A673 (cell line): ENCODE measurements at regions not wholly inside any gene's neighbourhood (a gene's known extent, or its start where the extent isn't known, plus 50 kb on each side); places are given as distances from the start of the nearest gene placed in this dataset.

ENCODE experiments used
- EZH2 ChIP-seq: fragments of 200-600 bp; sonication (generic); IDR thresholded peaks from 2 replicates; pipeline ENCODE4 v1.6.1; 2017; ENCODE audit warnings: borderline replicate concordance, low read depth, mild to moderate bottlenecking, mixed read lengths, antibody characterized with exemption, low read length; ENCODE audit not compliant: poor library complexity, severe bottlenecking
- TF ChIP-seq, protein P1 (sequence below): fragments of 300-800, 200-600 bp; sonication (generic); conservative IDR thresholded peaks from 2 replicates; pipeline ENCODE4 v1.5.1; 2017; ENCODE audit warnings: low read depth, mild to moderate bottlenecking, antibody characterized with exemption, low read length, moderate library complexity, mixed read lengths

DNA sequence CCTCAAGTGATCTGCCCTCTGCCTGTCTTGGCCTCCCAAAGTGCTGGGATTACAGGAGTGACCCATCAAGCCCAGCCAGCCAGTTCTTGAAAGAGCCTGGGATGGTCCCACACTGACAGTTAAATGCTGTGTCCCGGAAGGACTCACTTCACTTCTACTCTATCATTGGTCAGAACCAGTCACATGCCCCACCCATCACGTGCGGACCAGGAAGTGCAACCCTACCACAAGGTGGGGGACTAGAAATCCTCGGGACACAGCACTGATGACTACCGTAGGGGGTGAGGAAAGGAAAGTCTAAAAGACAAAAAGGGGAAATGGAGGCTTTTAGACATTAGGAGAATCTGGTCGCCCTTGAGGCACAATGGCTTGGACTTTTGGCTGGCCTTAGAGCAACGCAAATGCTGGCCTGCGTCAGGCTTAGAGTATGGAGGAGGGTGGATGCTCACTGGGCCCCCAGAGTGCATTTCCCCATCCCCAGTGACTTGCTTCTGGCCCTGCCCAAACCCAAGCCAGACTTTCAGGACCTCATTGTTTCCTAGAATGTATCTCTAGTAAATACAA is 207.7 kb downstream of the TTC8 start:
- TF ChIP-seq, protein P1, sequence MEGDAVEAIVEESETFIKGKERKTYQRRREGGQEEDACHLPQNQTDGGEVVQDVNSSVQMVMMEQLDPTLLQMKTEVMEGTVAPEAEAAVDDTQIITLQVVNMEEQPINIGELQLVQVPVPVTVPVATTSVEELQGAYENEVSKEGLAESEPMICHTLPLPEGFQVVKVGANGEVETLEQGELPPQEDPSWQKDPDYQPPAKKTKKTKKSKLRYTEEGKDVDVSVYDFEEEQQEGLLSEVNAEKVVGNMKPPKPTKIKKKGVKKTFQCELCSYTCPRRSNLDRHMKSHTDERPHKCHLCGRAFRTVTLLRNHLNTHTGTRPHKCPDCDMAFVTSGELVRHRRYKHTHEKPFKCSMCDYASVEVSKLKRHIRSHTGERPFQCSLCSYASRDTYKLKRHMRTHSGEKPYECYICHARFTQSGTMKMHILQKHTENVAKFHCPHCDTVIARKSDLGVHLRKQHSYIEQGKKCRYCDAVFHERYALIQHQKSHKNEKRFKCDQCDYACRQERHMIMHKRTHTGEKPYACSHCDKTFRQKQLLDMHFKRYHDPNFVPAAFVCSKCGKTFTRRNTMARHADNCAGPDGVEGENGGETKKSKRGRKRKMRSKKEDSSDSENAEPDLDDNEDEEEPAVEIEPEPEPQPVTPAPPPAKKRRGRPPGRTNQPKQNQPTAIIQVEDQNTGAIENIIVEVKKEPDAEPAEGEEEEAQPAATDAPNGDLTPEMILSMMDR: no peak
- no peak for TF ChIP-seq EZH2
